ENCODE measurements at regions not wholly inside any gene's neighbourhood (a gene's known extent, or its start where the extent isn't known, plus 50 kb on each side); places are given as distances from the start of the nearest gene placed in this dataset.

GRCh38 chr2:217614096-217614495 is 388.7 kb downstream of the TNS1 start:
- no peak overlapping the region for H3K27ac ChIP-seq
- ATAC-seq (no peak), DNase-seq (no peak)
- intact Hi-C loops (cut with DNase I) = no loop called here
- H3K4me3 ChIP-seq = no peak overlapping the region
- H3K27me3 ChIP-seq (ENCODE audit: insufficient read depth in 3 of 3, low read length in 2 of 3) = no peaks in the 10 kb centered on the region
- H3K36me3 ChIP-seq (ENCODE audit: insufficient read depth in 1 of 2, low read depth in 1 of 2) = no peaks in the 10 kb centered on the region
- peaks cover 14% of the 10 kb centered on the region for H3K4me1 ChIP-seq
- TF ChIP-seq, protein P1, sequence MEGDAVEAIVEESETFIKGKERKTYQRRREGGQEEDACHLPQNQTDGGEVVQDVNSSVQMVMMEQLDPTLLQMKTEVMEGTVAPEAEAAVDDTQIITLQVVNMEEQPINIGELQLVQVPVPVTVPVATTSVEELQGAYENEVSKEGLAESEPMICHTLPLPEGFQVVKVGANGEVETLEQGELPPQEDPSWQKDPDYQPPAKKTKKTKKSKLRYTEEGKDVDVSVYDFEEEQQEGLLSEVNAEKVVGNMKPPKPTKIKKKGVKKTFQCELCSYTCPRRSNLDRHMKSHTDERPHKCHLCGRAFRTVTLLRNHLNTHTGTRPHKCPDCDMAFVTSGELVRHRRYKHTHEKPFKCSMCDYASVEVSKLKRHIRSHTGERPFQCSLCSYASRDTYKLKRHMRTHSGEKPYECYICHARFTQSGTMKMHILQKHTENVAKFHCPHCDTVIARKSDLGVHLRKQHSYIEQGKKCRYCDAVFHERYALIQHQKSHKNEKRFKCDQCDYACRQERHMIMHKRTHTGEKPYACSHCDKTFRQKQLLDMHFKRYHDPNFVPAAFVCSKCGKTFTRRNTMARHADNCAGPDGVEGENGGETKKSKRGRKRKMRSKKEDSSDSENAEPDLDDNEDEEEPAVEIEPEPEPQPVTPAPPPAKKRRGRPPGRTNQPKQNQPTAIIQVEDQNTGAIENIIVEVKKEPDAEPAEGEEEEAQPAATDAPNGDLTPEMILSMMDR (IDR thresholded peaks at IDR 0.05) = no peak
- no peaks in the 10 kb centered on the region for H3K9me3 ChIP-seq
- WGBS, 3 donors = 74 to 86% (median 84%) methylated on average over 4 of the region's 4 CpGs

GRCh38 chr2:217612920-217613319 is 389.9 kb downstream of the TNS1 start:
- no peak for ATAC-seq
- H3K4me1 ChIP-seq = peaks cover 14% of the 10 kb centered on the region
- no peak overlapping the region for H3K27ac ChIP-seq
- H3K36me3 ChIP-seq (ENCODE audit: insufficient read depth in 1 of 2, low read depth in 1 of 2) = no peaks in the 10 kb centered on the region
- no peaks in the 10 kb centered on the region for H3K9me3 ChIP-seq
- intact Hi-C loops (cut with DNase I) = no loop called here
- DNase-seq = no peak
- TF ChIP-seq, protein P1 (IDR thresholded peaks at IDR 0.05) = no peak
- H3K4me3 ChIP-seq = no peak overlapping the region
- no peaks in the 10 kb centered on the region for H3K27me3 ChIP-seq (ENCODE audit: insufficient read depth in 3 of 3, low read length in 2 of 3)
- WGBS, 3 donors = 97 to 98% (median 97%) methylated on average over 9 of the region's 9 CpGs

- no peaks in the 10 kb centered on the region for H3K27me3 ChIP-seq (ENCODE audit: insufficient read depth in 3 of 3, low read length in 2 of 3)
- H3K27ac ChIP-seq = no peak overlapping the region
- no peak overlapping the region for H3K4me3 ChIP-seq
- no peak for ATAC-seq
- TF ChIP-seq, protein P1 (IDR thresholded peaks at IDR 0.05) = no peak
- H3K36me3 ChIP-seq (ENCODE audit: insufficient read depth in 1 of 2, low read depth in 1 of 2) = no peaks in the 10 kb centered on the region
- WGBS, 3 donors = 88 to 95% (median 93%) methylated on average over 3 of the region's 3 CpGs
- DNase-seq = no peak
- H3K9me3 ChIP-seq = no peaks in the 10 kb centered on the region
- intact Hi-C loops (cut with DNase I) = no loop called here
- peaks cover 7% of the 10 kb centered on the region for H3K4me1 ChIP-seq
Observed at GRCh38 chr2:217612211-217612610, 390.6 kb downstream of the TNS1 start.

- TF ChIP-seq, protein P1 (IDR thresholded peaks at IDR 0.05) = no peak
- Histone ChIP-seq H3K4me3 (no peak overlapping the region), H3K9me3 (no peaks in the 10 kb centered on the region), H3K4me1 (peaks cover 1% of the 10 kb centered on the region), H3K27me3 (ENCODE audit: insufficient read depth in 3 of 3, low read length in 2 of 3) (no peaks in the 10 kb centered on the region), H3K27ac (no peak overlapping the region), H3K36me3 (ENCODE audit: insufficient read depth in 1 of 2, low read depth in 1 of 2) (no peaks in the 10 kb centered on the region)
- ATAC-seq (no peak), DNase-seq (no peak)
- intact Hi-C loops (cut with DNase I) = no loop called here
- 91 to 93% (median 93%) methylated on average over 5 of the region's 5 CpGs for WGBS, 3 donors
Observed at GRCh38 chr2:217611626-217612127, 391.1 kb downstream of the TNS1 start.

GRCh38 chr2:217611056-217611455 is 391.7 kb downstream of the TNS1 start:
- DNase-seq = no peak
- Histone ChIP-seq H3K4me1 (no peaks in the 10 kb centered on the region), H3K27me3 (ENCODE audit: insufficient read depth in 3 of 3, low read length in 2 of 3) (no peaks in the 10 kb centered on the region), H3K27ac (no peak overlapping the region), H3K4me3 (no peak overlapping the region), H3K9me3 (no peaks in the 10 kb centered on the region), H3K36me3 (ENCODE audit: insufficient read depth in 1 of 2, low read depth in 1 of 2) (no peaks in the 10 kb centered on the region)
- no peak for ATAC-seq
- whole genome bisulfite sequencing, 3 donors = 93 to 97% (median 95%) methylated on average over 4 of the region's 4 CpGs
- TF ChIP-seq, protein P1 (IDR thresholded peaks at IDR 0.05) = no peak
- intact Hi-C loops (cut with DNase I) = no loop called here

Measured in psoas muscle (tissue), 7 donors.